ENCODE measurements at regions not wholly inside any gene's neighbourhood (a gene's known extent, or its start where the extent isn't known, plus 50 kb on each side); places are given as distances from the start of the nearest gene placed in this dataset.

GRCh38 chr14:37992499-37992898, 215.2 kb upstream of the SSTR1 start:
- no peak for TF ChIP-seq POLR2A (IDR thresholded peaks at IDR 0.05)
- no peak for TF ChIP-seq EP300 (IDR thresholded peaks at IDR 0.05)
